Neural cell (in vitro differentiated cells): ENCODE measurements at regions not wholly inside any gene's neighbourhood (a gene's known extent, or its start where the extent isn't known, plus 50 kb on each side); places are given as distances from the start of the nearest gene placed in this dataset.

Experiments
- H2AFZ ChIP-seq: fragments of 200-600, 300-800 bp; sonication (generic), shearing (Covaris generic); 2 replicates; pipeline ENCODE4 v1.6.0; 2014; ENCODE audit warnings: low read depth, mild to moderate bottlenecking, antibody characterized with exemption, low read length, moderate library complexity
- H3F3A ChIP-seq: fragments of 200-600 bp; shearing (Covaris generic); 2 replicates; pipeline ENCODE4 v1.6.1; 2016; ENCODE audit warnings: mild to moderate bottlenecking, moderate library complexity, mixed read lengths, antibody characterized with exemption, low read length; ENCODE audit not compliant: insufficient read depth, poor library complexity, severe bottlenecking
- H3K27ac ChIP-seq: fragments of 200-600, 300-800 bp; sonication (generic), shearing (Covaris generic); 2 replicates; pipeline ENCODE4 v1.5.1; 2014; ENCODE audit warnings: mild to moderate bottlenecking, low read length, moderate library complexity
- H3K27me3 ChIP-seq: fragments of 300-800, 200-600 bp; sonication (generic), shearing (Covaris generic); 2 replicates; pipeline ENCODE4 v1.6.0; 2014; ENCODE audit warnings: mild to moderate bottlenecking, low read depth, low read length, moderate library complexity; ENCODE audit not compliant: insufficient read depth
- H3K36me3 ChIP-seq: fragments of 300-800, 200-600 bp; sonication (generic), shearing (Covaris generic); 2 replicates; pipeline ENCODE4 v1.5.1; 2014; ENCODE audit warnings: mild to moderate bottlenecking, antibody characterized with exemption, low read length, moderate library complexity; ENCODE audit not compliant: insufficient read depth
- H3K4me2 ChIP-seq: fragments of 300-800, 200-600 bp; sonication (generic), shearing (Covaris generic); 2 replicates; pipeline ENCODE4 v1.6.0; 2014; ENCODE audit warnings: mild to moderate bottlenecking, low read length
- H3K4me3 ChIP-seq: fragments of 300-800, 200-600 bp; sonication (generic), shearing (Covaris generic); 2 replicates; pipeline ENCODE4 v1.5.1; 2014; ENCODE audit warnings: mild to moderate bottlenecking, low read length, moderate library complexity
- H3K79me2 ChIP-seq: fragments of 200-600 bp; shearing (Covaris generic); replicated peaks from 2 replicates; pipeline ENCODE4 v1.6.0; 2014; ENCODE audit warnings: mild to moderate bottlenecking, low read length, moderate library complexity; ENCODE audit not compliant: insufficient read depth
- H3K9ac ChIP-seq: fragments of 300-800, 200-600 bp; sonication (generic), shearing (Covaris generic); 2 replicates; pipeline ENCODE4 v1.6.1; 2016; ENCODE audit warnings: mild to moderate bottlenecking, low read length, mixed read lengths
- H3K9me2 ChIP-seq: fragments of 200-600 bp; shearing (Covaris generic); 2 replicates; pipeline ENCODE4 v1.6.1; 2016; ENCODE audit warnings: mild to moderate bottlenecking, low read length, mixed read lengths; ENCODE audit not compliant: insufficient read depth
- H3K9me3 ChIP-seq: fragments of 200-600, 300-800 bp; sonication (generic), shearing (Covaris generic); 2 replicates; pipeline ENCODE4 v1.6.1; 2016; ENCODE audit warnings: mild to moderate bottlenecking, mixed run types, low read length, moderate library complexity, mixed read lengths
- H4K20me1 ChIP-seq: fragments of 200-600 bp; shearing (Covaris generic); 2 replicates; pipeline ENCODE4 v1.6.1; 2016; ENCODE audit warnings: mild to moderate bottlenecking, mixed run types; ENCODE audit not compliant: insufficient read depth
- CTCF ChIP-seq: fragments of 450-650 bp; IDR thresholded peaks from 2 replicates; pipeline ENCODE4 v1.5.1; 2014; ENCODE audit warnings: antibody characterized with exemption, mild to moderate bottlenecking, moderate library complexity; ENCODE audit not compliant: poor library complexity, severe bottlenecking
- EP300 ChIP-seq: fragments of 450-650 bp; conservative IDR thresholded peaks from 2 replicates; pipeline ENCODE4 v1.6.1; 2014; ENCODE audit warnings: antibody characterized with exemption, mild to moderate bottlenecking, moderate library complexity; ENCODE audit not compliant: poor library complexity, severe bottlenecking
- EZH2 ChIP-seq: fragments of 200-600, 300-800 bp; shearing (Covaris generic), sonication (generic); IDR thresholded peaks from 2 replicates; pipeline ENCODE4 v1.6.1; 2014; ENCODE audit warnings: antibody characterized with exemption, low read length, borderline replicate concordance, mild to moderate bottlenecking; ENCODE audit not compliant: insufficient read depth, poor library complexity, severe bottlenecking
- MXI1 ChIP-seq: fragments of 450-650 bp; conservative IDR thresholded peaks from 2 replicates; pipeline ENCODE4 v1.6.1; 2014; ENCODE audit warnings: antibody characterized with exemption, mild to moderate bottlenecking; ENCODE audit not compliant: poor library complexity, severe bottlenecking
- POLR2AphosphoS5 ChIP-seq: IDR thresholded peaks from 2 replicates; pipeline ENCODE4 v1.6.1; 2012
- RAD21 ChIP-seq: fragments of 450-650 bp; conservative IDR thresholded peaks from 2 replicates; pipeline ENCODE4 v1.6.1; 2014; ENCODE audit warnings: antibody characterized with exemption, mild to moderate bottlenecking, moderate library complexity
- REST ChIP-seq: IDR thresholded peaks from 2 replicates; pipeline ENCODE4 v1.6.1; 2012; ENCODE audit warnings: borderline replicate concordance
- SMC3 ChIP-seq: fragments of 450-650 bp; conservative IDR thresholded peaks from 2 replicates; pipeline ENCODE4 v1.6.1; 2014; ENCODE audit warnings: antibody characterized with exemption, mild to moderate bottlenecking, moderate library complexity; ENCODE audit not compliant: poor library complexity
- TAF1 ChIP-seq: IDR thresholded peaks from 2 replicates; pipeline ENCODE4 v1.6.1; 2012; ENCODE audit warnings: low read depth

DNA sequence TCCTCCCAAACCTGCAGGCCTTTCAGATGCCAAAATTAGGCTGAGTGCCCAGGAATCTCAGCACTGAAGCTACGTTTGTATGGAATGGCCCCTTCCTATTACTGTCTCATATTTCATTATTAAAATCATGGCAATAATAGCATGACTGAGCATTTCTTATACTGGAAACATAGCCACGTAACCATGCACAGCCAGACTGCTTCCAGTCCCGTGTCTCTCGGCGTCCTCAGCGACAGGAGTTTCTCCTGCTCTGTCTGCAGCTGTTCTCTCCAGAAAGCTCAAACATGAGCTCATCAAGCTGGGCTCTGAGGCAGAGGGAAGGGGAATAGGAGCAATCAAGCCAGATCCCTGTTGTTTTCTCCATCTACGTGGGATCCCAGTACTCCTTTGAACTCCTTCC is 104.0 kb downstream of the CDC7 start:
- Histone ChIP-seq H3K9me2 (no peaks in the 10 kb centered on the region), H3K4me3 (no peak overlapping the region), H3K27me3 (no peaks in the 10 kb centered on the region), H3K9ac (no peak overlapping the region), H3F3A (no peaks in the 10 kb centered on the region), H2AFZ (no peak overlapping the region), H3K79me2 (no peaks in the 10 kb centered on the region), H3K27ac (no peak overlapping the region), H3K4me2 (no peak overlapping the region), H3K9me3 (no peaks in the 10 kb centered on the region), H3K36me3 (no peaks in the 10 kb centered on the region), H4K20me1 (no peaks in the 10 kb centered on the region)
- TF ChIP-seq TAF1 (no peak), EP300 (no peak), MXI1 (no peak), POLR2AphosphoS5 (no peak), CTCF (no peak), EZH2 (no peak), RAD21 (no peak), REST (no peak), SMC3 (no peak)

GRCh38 chr1:91605566-91605965 is 104.9 kb downstream of the CDC7 start:
- H4K20me1 ChIP-seq = no peaks in the 10 kb centered on the region
- no peak overlapping the region for H2AFZ ChIP-seq
- H3K9me3 ChIP-seq = no peaks in the 10 kb centered on the region
- H3F3A ChIP-seq = no peaks in the 10 kb centered on the region
- no peaks in the 10 kb centered on the region for H3K79me2 ChIP-seq
- no peak for TF ChIP-seq MXI1
- TF ChIP-seq TAF1 = no peak
- no peak for TF ChIP-seq EZH2
- no peak for TF ChIP-seq CTCF
- TF ChIP-seq POLR2AphosphoS5 = no peak
- no peaks in the 10 kb centered on the region for H3K9me2 ChIP-seq
- H3K27ac ChIP-seq = no peak overlapping the region
- H3K27me3 ChIP-seq = no peaks in the 10 kb centered on the region
- no peaks in the 10 kb centered on the region for H3K36me3 ChIP-seq
- H3K4me3 ChIP-seq = no peak overlapping the region
- no peak overlapping the region for H3K9ac ChIP-seq
- H3K4me2 ChIP-seq = no peak overlapping the region
